Right lobe of liver (tissue), 4 donors: ENCODE measurements at regions not wholly inside any gene's neighbourhood (a gene's known extent, or its start where the extent isn't known, plus 50 kb on each side); places are given as distances from the start of the nearest gene placed in this dataset.

Source experiments
- CTCF ChIP-seq, 4 donors: fragments of 200-600 bp in 3 of 4; fragments of 450-650 bp in 1 of 4; IDR thresholded peaks; one replicate each; pipeline versions ENCODE4 v1.5.1 to v1.8.0; 2016 to 2022; ENCODE audit warnings: antibody characterized with exemption in 4 of 4, mild to moderate bottlenecking in 2 of 4
- POLR2A ChIP-seq: fragments of 450-650 bp; IDR thresholded peaks from one replicate; pipeline ENCODE4 v1.6.1; 2017; ENCODE audit warnings: antibody characterized with exemption, mild to moderate bottlenecking
- donor health status: DM: no; HTN: no; CAD: no.
- donor health status: DM: no; HTN: no; CAD: no.
- donor health status: DM: no; HTN: yes; CAD: no.

GRCh38 chr1:194118086-194118485, 931.7 kb upstream of the B3GALT2 start:
- TF ChIP-seq CTCF (IDR thresholded peaks at IDR 0.05): no peak
- no peak for TF ChIP-seq POLR2A
